NCI-H2081 (cell line): ENCODE measurements at regions not wholly inside any gene's neighbourhood (a gene's known extent, or its start where the extent isn't known, plus 50 kb on each side); places are given as distances from the start of the nearest gene placed in this dataset.

ENCODE experiments used
- DNase-seq, 2 experiments: peaks; one replicate each; lab custom pipeline; 2025; lab: John Stamatoyannopoulos, UW

- no peak for DNase-seq
Measured at GRCh38 chr19:30898353-30899103, 450.7 kb downstream of the TSHZ3 start.

GRCh38 chr19:30897553-30897952, 451.7 kb downstream of the TSHZ3 start:
- DNase-seq: no peak

GRCh38 chr19:30897034-30897433, 452.2 kb downstream of the TSHZ3 start:
- DNase-seq: no peak

GRCh38 chr19:30896554-30896953, 452.7 kb downstream of the TSHZ3 start:
- DNase-seq: no peak

- DNase-seq: no peak
Measured at GRCh38 chr19:30895946-30896345, 453.3 kb downstream of the TSHZ3 start.

GRCh38 chr19:30891051-30891450, 458.2 kb downstream of the TSHZ3 start:
- DNase-seq: no peak

- no peak for DNase-seq
Measured at GRCh38 chr19:30890033-30890432, 459.2 kb downstream of the TSHZ3 start.

GRCh38 chr19:30888937-30889336, 460.3 kb downstream of the TSHZ3 start:
- DNase-seq: no peak

- no peak for DNase-seq
Measured at GRCh38 chr19:30887042-30887441, 462.2 kb downstream of the TSHZ3 start.

- DNase-seq: no peak
Measured at GRCh38 chr19:30886222-30886621, 463.0 kb downstream of the TSHZ3 start.

GRCh38 chr19:30884146-30884812, 465.0 kb downstream of the TSHZ3 start:
- DNase-seq: no peak

GRCh38 chr19:30883071-30883470, 466.2 kb downstream of the TSHZ3 start:
- DNase-seq: no peak

- no peak for DNase-seq
Measured at GRCh38 chr19:30882411-30883005, 466.7 kb downstream of the TSHZ3 start.

GRCh38 chr19:30881930-30882329, 467.3 kb downstream of the TSHZ3 start:
- no peak for DNase-seq

- no peak for DNase-seq
Measured at GRCh38 chr19:30881281-30881680, 468.0 kb downstream of the TSHZ3 start.

GRCh38 chr19:30880551-30880950, 468.7 kb downstream of the TSHZ3 start:
- DNase-seq: no peak

- DNase-seq: no peak
Measured at GRCh38 chr19:30880151-30880550, 469.1 kb downstream of the TSHZ3 start.

GRCh38 chr19:30879736-30880135, 469.5 kb downstream of the TSHZ3 start:
- no peak for DNase-seq

- no peak for DNase-seq
Measured at GRCh38 chr19:30879225-30879624, 470.0 kb downstream of the TSHZ3 start.

- no peak for DNase-seq
Measured at GRCh38 chr19:30878495-30878894, 470.7 kb downstream of the TSHZ3 start.

GRCh38 chr19:30877661-30878113, 471.5 kb downstream of the TSHZ3 start:
- no peak for DNase-seq

GRCh38 chr19:30873691-30874090, 475.5 kb downstream of the TSHZ3 start:
- DNase-seq: no peak

- DNase-seq: no peak
Measured at GRCh38 chr19:30873003-30873402, 476.2 kb downstream of the TSHZ3 start.
